ENCODE measurements at regions not wholly inside any gene's neighbourhood (a gene's known extent, or its start where the extent isn't known, plus 50 kb on each side); places are given as distances from the start of the nearest gene placed in this dataset.

DNA sequence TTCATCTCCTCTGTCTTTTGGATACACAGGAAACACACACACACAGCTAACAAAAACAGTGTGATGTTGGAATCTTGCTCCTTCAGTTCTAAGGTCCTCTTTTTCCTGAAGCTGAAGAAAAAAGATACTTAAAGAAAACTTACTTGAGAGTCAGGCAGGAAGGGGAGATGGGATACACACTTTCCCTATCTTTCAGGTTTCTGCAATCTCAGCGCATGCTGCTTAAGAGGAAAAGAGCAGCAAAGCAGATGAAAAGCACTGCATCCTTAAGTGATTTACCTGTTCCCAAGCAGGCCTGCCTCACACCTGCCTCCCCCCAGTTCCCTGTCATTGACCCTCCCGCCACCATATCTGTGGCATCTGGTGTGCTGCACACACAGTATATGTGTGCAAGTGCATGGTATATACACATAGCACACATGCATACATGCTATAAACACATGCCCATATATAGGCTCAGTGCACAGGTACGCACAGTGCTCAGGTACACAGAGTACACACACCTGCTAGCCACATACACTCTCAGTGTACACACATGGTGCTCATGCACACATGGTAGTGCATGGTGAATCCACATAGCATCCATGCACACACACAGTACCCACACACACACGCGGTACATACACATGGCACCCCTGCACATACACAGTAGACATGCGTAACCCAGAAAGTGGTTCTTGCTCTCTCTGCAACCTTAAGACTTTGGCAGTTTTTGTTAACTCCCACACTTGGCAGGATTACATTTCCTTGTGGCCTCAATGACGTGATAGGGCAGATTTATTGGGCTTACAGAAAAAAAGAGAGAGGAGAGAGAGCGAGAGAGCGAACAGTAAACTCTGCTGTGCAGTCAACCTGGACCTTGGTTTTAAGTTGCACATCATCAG, 166.9 kb downstream of the TOMM20 start (continued):
- TF ChIP-seq, protein P1, sequence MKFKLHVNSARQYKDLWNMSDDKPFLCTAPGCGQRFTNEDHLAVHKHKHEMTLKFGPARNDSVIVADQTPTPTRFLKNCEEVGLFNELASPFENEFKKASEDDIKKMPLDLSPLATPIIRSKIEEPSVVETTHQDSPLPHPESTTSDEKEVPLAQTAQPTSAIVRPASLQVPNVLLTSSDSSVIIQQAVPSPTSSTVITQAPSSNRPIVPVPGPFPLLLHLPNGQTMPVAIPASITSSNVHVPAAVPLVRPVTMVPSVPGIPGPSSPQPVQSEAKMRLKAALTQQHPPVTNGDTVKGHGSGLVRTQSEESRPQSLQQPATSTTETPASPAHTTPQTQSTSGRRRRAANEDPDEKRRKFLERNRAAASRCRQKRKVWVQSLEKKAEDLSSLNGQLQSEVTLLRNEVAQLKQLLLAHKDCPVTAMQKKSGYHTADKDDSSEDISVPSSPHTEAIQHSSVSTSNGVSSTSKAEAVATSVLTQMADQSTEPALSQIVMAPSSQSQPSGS (CRISPR knock-in tag; IDR thresholded peaks at IDR 0.05), result no peak
- TF ChIP-seq MXD1 (CRISPR knock-in tag; IDR thresholded peaks at IDR 0.05; ENCODE audit: borderline replicate concordance, poor library complexity, severe bottlenecking) (no peak), BACH1 (tag; IDR thresholded peaks at IDR 0.05) (no peak), SMAD3 (CRISPR knock-in tag; conservative IDR thresholded peaks at IDR 0.05) (no peak), KDM1A (IDR thresholded peaks at IDR 0.05) (peak in 1 of 2 experiments; percentile 68; a peak in 1 of 4 replicates), HES1 (IDR thresholded peaks at IDR 0.05; ENCODE audit: low read depth) (no peak), MCM3 (IDR thresholded peaks at IDR 0.05) (no peak), ZNF561 (CRISPR knock-in tag; conservative IDR thresholded peaks at IDR 0.05) (no peak), XRCC5 (IDR thresholded peaks at IDR 0.05; ENCODE audit: low read depth, low read length) (no peak), NELFE (IDR thresholded peaks at IDR 0.05; ENCODE audit: insufficient read depth, insufficient read length) (no peak), RCOR1 (IDR thresholded peaks at IDR 0.05; ENCODE audit: borderline replicate concordance in 1 of 2, low read depth in 2 of 2, low read length in 2 of 2) (0 out of 4 replicates have a peak, but pooled peaks of 1 of the 2 experiments have one; percentile 15), ELF1 (tag; IDR thresholded peaks at IDR 0.05) (no peak), FOXJ3 (CRISPR knock-in tag; IDR thresholded peaks at IDR 0.05) (no peak)
- TF ChIP-seq, protein P2, sequence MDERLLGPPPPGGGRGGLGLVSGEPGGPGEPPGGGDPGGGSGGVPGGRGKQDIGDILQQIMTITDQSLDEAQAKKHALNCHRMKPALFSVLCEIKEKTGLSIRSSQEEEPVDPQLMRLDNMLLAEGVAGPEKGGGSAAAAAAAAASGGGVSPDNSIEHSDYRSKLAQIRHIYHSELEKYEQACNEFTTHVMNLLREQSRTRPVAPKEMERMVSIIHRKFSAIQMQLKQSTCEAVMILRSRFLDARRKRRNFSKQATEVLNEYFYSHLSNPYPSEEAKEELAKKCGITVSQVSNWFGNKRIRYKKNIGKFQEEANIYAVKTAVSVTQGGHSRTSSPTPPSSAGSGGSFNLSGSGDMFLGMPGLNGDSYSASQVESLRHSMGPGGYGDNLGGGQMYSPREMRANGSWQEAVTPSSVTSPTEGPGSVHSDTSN (CRISPR knock-in tag; IDR thresholded peaks at IDR 0.05; ENCODE audit: low read depth), result no peak
- TF ChIP-seq, protein P2 (tag; conservative IDR thresholded peaks at IDR 0.05; ENCODE audit: low read depth), result peak; percentile 47; the same call in 1 of the 2 replicates
- TF ChIP-seq, protein P3, sequence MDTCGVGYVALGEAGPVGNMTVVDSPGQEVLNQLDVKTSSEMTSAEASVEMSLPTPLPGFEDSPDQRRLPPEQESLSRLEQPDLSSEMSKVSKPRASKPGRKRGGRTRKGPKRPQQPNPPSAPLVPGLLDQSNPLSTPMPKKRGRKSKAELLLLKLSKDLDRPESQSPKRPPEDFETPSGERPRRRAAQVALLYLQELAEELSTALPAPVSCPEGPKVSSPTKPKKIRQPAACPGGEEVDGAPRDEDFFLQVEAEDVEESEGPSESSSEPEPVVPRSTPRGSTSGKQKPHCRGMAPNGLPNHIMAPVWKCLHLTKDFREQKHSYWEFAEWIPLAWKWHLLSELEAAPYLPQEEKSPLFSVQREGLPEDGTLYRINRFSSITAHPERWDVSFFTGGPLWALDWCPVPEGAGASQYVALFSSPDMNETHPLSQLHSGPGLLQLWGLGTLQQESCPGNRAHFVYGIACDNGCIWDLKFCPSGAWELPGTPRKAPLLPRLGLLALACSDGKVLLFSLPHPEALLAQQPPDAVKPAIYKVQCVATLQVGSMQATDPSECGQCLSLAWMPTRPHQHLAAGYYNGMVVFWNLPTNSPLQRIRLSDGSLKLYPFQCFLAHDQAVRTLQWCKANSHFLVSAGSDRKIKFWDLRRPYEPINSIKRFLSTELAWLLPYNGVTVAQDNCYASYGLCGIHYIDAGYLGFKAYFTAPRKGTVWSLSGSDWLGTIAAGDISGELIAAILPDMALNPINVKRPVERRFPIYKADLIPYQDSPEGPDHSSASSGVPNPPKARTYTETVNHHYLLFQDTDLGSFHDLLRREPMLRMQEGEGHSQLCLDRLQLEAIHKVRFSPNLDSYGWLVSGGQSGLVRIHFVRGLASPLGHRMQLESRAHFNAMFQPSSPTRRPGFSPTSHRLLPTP (IDR thresholded peaks at IDR 0.05; ENCODE audit: borderline replicate concordance, extremely low read depth, insufficient read length), result no peak
- TF ChIP-seq, protein P4, sequence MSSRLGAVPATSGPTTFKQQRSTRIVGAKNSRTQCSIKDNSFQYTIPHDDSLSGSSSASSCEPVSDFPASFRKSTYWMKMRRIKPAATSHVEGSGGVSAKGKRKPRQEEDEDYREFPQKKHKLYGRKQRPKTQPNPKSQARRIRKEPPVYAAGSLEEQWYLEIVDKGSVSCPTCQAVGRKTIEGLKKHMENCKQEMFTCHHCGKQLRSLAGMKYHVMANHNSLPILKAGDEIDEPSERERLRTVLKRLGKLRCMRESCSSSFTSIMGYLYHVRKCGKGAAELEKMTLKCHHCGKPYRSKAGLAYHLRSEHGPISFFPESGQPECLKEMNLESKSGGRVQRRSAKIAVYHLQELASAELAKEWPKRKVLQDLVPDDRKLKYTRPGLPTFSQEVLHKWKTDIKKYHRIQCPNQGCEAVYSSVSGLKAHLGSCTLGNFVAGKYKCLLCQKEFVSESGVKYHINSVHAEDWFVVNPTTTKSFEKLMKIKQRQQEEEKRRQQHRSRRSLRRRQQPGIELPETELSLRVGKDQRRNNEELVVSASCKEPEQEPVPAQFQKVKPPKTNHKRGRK (tag; IDR thresholded peaks at IDR 0.05), result no peak

Data from K562 (cell line).